Progenitor cell of endocrine pancreas (in vitro differentiated cells): ENCODE measurements at regions not wholly inside any gene's neighbourhood (a gene's known extent, or its start where the extent isn't known, plus 50 kb on each side); places are given as distances from the start of the nearest gene placed in this dataset.

Experiments used
- DNase-seq: peaks from one replicate; pipeline ENCODE4 v3.0.0; 2021; ENCODE audit warnings: low spot score; ENCODE audit not compliant: unreplicated experiment
- H3K27ac Mint-ChIP-seq: 2 replicates; pipeline ENCODE4 v1.8.0; 2021; ENCODE audit warnings: mild to moderate bottlenecking, moderate library complexity, mixed read lengths
- H3K27me3 Mint-ChIP-seq: 2 replicates; pipeline ENCODE4 v1.8.0; 2021; ENCODE audit warnings: mixed read lengths
- H3K36me3 Mint-ChIP-seq: 2 replicates; pipeline ENCODE4 v1.8.0; 2022; ENCODE audit warnings: mixed read lengths; ENCODE audit not compliant: insufficient read depth
- H3K4me1 Mint-ChIP-seq: 2 replicates; pipeline ENCODE4 v1.8.0; 2021; ENCODE audit warnings: low read depth, mixed read lengths
- H3K4me3 Mint-ChIP-seq: 2 replicates; pipeline ENCODE4 v1.8.0; 2021; ENCODE audit warnings: low read depth, mild to moderate bottlenecking, moderate library complexity, mixed read lengths
- H3K9me3 Mint-ChIP-seq: 2 replicates; pipeline ENCODE4 v1.8.0; 2021; ENCODE audit warnings: low read depth, mixed read lengths
- CTCF ChIP-seq: fragments of 200-600 bp; sonication (generic); IDR thresholded peaks from one replicate; pipeline ENCODE4 v1.5.0; 2021; ENCODE audit warnings: antibody characterized with exemption, mild to moderate bottlenecking; ENCODE audit not compliant: unreplicated experiment

- Mint-ChIP-seq H3K4me3 (no peak overlapping the region), H3K27ac (peak overlapping the region; percentile 66), H3K36me3 (no peaks in the 10 kb centered on the region), H3K4me1 (peaks cover 16% of the 10 kb centered on the region), H3K9me3 (no peaks in the 10 kb centered on the region), H3K27me3 (peaks cover 43% of the 10 kb centered on the region)
- TF ChIP-seq CTCF: no peak
- no peak for DNase-seq
Observed at GRCh38 chr12:31217356-31218130, 108.4 kb downstream of the SINHCAF start.

- H3K27ac Mint-ChIP-seq: no peak overlapping the region
- peaks cover 43% of the 10 kb centered on the region for H3K27me3 Mint-ChIP-seq
- H3K9me3 Mint-ChIP-seq: no peaks in the 10 kb centered on the region
- no peak for DNase-seq
- no peaks in the 10 kb centered on the region for H3K36me3 Mint-ChIP-seq
- H3K4me3 Mint-ChIP-seq: no peak overlapping the region
- peaks cover 16% of the 10 kb centered on the region for H3K4me1 Mint-ChIP-seq
- TF ChIP-seq CTCF: no peak
Observed at GRCh38 chr12:31218203-31219025, 107.5 kb downstream of the SINHCAF start.

GRCh38 chr12:31219521-31219920 lies 106.4 kb downstream of the SINHCAF start:
- peaks cover 43% of the 10 kb centered on the region for H3K27me3 Mint-ChIP-seq
- no peaks in the 10 kb centered on the region for H3K9me3 Mint-ChIP-seq
- H3K4me1 Mint-ChIP-seq: peaks cover 16% of the 10 kb centered on the region
- no peaks in the 10 kb centered on the region for H3K36me3 Mint-ChIP-seq
- H3K4me3 Mint-ChIP-seq: no peak overlapping the region
- no peak for TF ChIP-seq CTCF
- DNase-seq: no peak
- no peak overlapping the region for H3K27ac Mint-ChIP-seq

- no peaks in the 10 kb centered on the region for H3K36me3 Mint-ChIP-seq
- no peak for TF ChIP-seq CTCF
- H3K4me1 Mint-ChIP-seq: peaks cover 16% of the 10 kb centered on the region
- no peak overlapping the region for H3K4me3 Mint-ChIP-seq
- H3K27me3 Mint-ChIP-seq: peaks cover 43% of the 10 kb centered on the region
- no peak overlapping the region for H3K27ac Mint-ChIP-seq
- no peaks in the 10 kb centered on the region for H3K9me3 Mint-ChIP-seq
- DNase-seq: no peak
Observed at GRCh38 chr12:31220061-31220460, 105.9 kb downstream of the SINHCAF start.

GRCh38 chr12:31220633-31221550 lies 105.1 kb downstream of the SINHCAF start:
- Mint-ChIP-seq H3K27ac (peak overlapping the region; percentile 82), H3K36me3 (no peaks in the 10 kb centered on the region), H3K27me3 (peaks cover 45% of the 10 kb centered on the region), H3K4me3 (no peak overlapping the region), H3K4me1 (peaks cover 18% of the 10 kb centered on the region), H3K9me3 (no peaks in the 10 kb centered on the region)
- DNase-seq: no peak
- no peak for TF ChIP-seq CTCF
